Suprapubic skin (tissue), 4 donors: ENCODE measurements at regions not wholly inside any gene's neighbourhood (a gene's known extent, or its start where the extent isn't known, plus 50 kb on each side); places are given as distances from the start of the nearest gene placed in this dataset.

ENCODE experiments used
- DNase-seq, 2 donors: peaks; one replicate each; pipeline ENCODE4 v3.0.0-alpha.2; 2019; ENCODE audit warnings: low spot score in 2 of 2
- H3K27ac ChIP-seq: fragments of 200-600 bp; sonication (generic); one replicate; pipeline ENCODE4 v1.5.1; 2019
- H3K27me3 ChIP-seq: fragments of 200-600 bp; sonication (generic); one replicate; pipeline ENCODE4 v1.5.1; 2019
- H3K36me3 ChIP-seq: fragments of 200-600 bp; sonication (generic); one replicate; pipeline ENCODE4 v1.5.1; 2019
- H3K4me1 ChIP-seq: fragments of 200-600 bp; sonication (generic); one replicate; pipeline ENCODE4 v1.5.1; 2019
- H3K4me3 ChIP-seq: fragments of 200-600 bp; sonication (generic); one replicate; pipeline ENCODE4 v1.5.1; 2019; ENCODE audit warnings: mild to moderate bottlenecking
- H3K9me3 ChIP-seq: fragments of 200-600 bp; sonication (generic); one replicate; pipeline ENCODE4 v1.5.1; 2019
- CTCF ChIP-seq, 2 donors: fragments of 200-600 bp in 1 of 2; fragments of 450-650 bp in 1 of 2; sonication (generic) in 1 of 2; IDR thresholded peaks; one replicate each; pipeline ENCODE4 v1.5.1; 2016 to 2019; ENCODE audit warnings: antibody characterized with exemption in 2 of 2, mild to moderate bottlenecking in 1 of 2, moderate library complexity in 1 of 2
- EP300 ChIP-seq: sonication (generic); formaldehyde crosslinking; IDR thresholded peaks from one replicate; pipeline ENCODE4 v1.6.1; 2017; ENCODE audit warnings: antibody characterized with exemption
- POLR2A ChIP-seq, 2 donors: fragments of 450-650 bp; IDR thresholded peaks; one replicate each; pipeline ENCODE4 v1.6.1; 2017; ENCODE audit warnings: antibody characterized with exemption in 2 of 2, mild to moderate bottlenecking in 2 of 2, moderate library complexity in 2 of 2
- POLR2AphosphoS5 ChIP-seq, 3 donors: sonication (generic); formaldehyde crosslinking; IDR thresholded peaks; one replicate each; pipeline ENCODE4 v1.6.1; 2017; ENCODE audit warnings: antibody characterized with exemption in 3 of 3
- WGBS: methylation state at CpG from one replicate; pipeline ENCODE4 v1.1.5; 2018; 5-methylcytosine and 5-hydroxymethylcytosine counted together

DNA sequence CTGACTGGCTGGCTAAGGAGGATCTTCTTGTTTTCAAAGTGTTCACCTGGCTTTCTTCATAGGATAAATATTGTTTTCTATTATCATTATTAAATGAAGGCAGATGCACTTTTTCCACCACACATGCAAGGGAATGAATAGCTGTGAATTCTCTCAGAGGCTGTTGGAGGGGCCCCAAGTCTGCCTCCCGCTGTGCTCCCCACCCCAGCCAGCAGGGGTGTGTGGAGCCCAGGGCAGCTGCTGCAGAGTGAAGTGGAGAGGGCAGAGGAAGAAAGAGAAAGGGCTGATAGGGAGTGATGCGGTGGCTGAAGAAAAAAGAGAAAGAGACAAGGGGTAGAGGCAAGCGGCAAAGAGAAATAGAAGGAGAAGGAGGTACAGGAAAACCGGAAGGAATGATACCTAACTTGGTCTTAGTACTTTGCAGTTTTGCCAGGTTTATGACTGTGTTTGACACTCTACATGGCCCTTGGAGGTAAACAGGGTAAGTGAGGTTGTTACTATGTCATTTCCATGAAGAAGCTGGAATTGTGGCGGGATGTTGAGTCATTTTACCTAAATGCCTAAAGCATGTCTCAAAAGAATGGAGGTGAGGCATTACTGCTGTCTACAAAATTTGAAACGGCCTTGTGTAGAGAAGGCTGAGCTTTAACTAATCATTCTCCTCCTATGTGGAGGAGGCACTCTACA lies 145.7 kb upstream of the B3GAT1 start:
- H3K27ac ChIP-seq, result no peak overlapping the region
- H3K9me3 ChIP-seq, result no peaks in the 10 kb centered on the region
- no peak for TF ChIP-seq POLR2A (IDR thresholded peaks at IDR 0.05)
- TF ChIP-seq EP300, result no peak
- TF ChIP-seq CTCF (IDR thresholded peaks at IDR 0.05), result no peak
- TF ChIP-seq POLR2AphosphoS5 (IDR thresholded peaks at IDR 0.05), result no peak
- H3K4me1 ChIP-seq, result no peaks in the 10 kb centered on the region
- DNase-seq, result no peak
- no peak overlapping the region for H3K4me3 ChIP-seq
- no peaks in the 10 kb centered on the region for H3K27me3 ChIP-seq
- no peaks in the 10 kb centered on the region for H3K36me3 ChIP-seq
- 74% methylated on average over 6 of the region's 6 CpGs for WGBS

DNA sequence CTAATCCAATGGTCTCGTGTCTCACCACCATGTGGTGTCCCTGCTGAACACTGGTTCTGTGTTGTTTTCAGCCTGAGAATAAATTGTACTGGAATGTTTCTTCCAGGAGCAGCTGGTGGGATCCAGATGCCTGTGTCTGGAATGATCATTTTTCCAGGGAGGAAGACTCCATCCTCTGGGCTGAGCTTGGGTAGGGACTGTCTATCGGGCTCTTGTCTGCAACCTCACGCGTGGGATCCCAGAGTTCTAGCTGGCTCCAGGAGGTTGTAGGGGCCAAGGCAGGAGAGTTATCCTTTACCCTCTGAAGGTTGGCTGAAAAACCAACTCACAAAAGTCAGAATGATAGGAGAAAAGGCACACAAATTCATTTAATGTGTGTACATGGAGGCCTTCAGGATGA lies 144.1 kb upstream of the B3GAT1 start:
- no peak overlapping the region for H3K27ac ChIP-seq
- no peaks in the 10 kb centered on the region for H3K4me1 ChIP-seq
- no peak for DNase-seq
- TF ChIP-seq EP300, result no peak
- TF ChIP-seq POLR2A (IDR thresholded peaks at IDR 0.05), result no peak
- no peaks in the 10 kb centered on the region for H3K9me3 ChIP-seq
- 84% methylated on average over 4 of the region's 4 CpGs for WGBS
- H3K4me3 ChIP-seq, result no peak overlapping the region
- no peaks in the 10 kb centered on the region for H3K27me3 ChIP-seq
- H3K36me3 ChIP-seq, result no peaks in the 10 kb centered on the region

DNA sequence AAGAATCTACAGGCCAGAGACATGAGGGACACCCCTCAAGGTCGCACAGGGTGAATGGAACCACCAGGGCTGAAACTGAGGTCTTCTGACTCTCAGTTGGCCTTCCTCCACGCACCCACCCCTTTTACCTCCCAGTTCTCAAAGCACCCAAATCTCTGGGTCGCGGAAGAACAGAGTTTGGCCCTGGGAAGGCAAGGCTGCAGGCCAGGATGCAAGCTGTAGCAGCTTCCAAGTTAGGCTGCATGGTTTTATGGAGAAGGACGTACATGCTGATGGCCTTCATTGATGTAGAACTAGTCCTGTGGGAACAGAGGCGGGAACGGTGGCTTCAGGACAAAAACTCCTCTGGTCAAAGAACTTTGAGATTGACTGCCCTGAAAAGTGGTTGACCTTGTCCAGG lies 143.5 kb upstream of the B3GAT1 start:
- no peaks in the 10 kb centered on the region for H3K4me1 ChIP-seq
- 85% methylated on average over 7 of the region's 7 CpGs for WGBS
- DNase-seq, result no peak
- no peak for TF ChIP-seq POLR2AphosphoS5 (IDR thresholded peaks at IDR 0.05)
- no peak for TF ChIP-seq POLR2A (IDR thresholded peaks at IDR 0.05)
- no peak for TF ChIP-seq CTCF (IDR thresholded peaks at IDR 0.05)
- TF ChIP-seq EP300, result no peak
- H3K9me3 ChIP-seq, result no peaks in the 10 kb centered on the region
- H3K4me3 ChIP-seq, result no peak overlapping the region
- H3K27me3 ChIP-seq, result no peaks in the 10 kb centered on the region
- H3K27ac ChIP-seq, result no peak overlapping the region
- no peaks in the 10 kb centered on the region for H3K36me3 ChIP-seq

GRCh38 chr11:134554861-134555260 lies 142.8 kb upstream of the B3GAT1 start:
- H3K36me3 ChIP-seq, result no peaks in the 10 kb centered on the region
- H3K4me1 ChIP-seq, result no peaks in the 10 kb centered on the region
- WGBS, result 79% methylated on average over 3 of the region's 3 CpGs
- no peak for TF ChIP-seq POLR2AphosphoS5 (IDR thresholded peaks at IDR 0.05)
- no peak for TF ChIP-seq POLR2A (IDR thresholded peaks at IDR 0.05)
- no peak for TF ChIP-seq CTCF (IDR thresholded peaks at IDR 0.05)
- TF ChIP-seq EP300, result no peak
- no peak for DNase-seq
- no peak overlapping the region for H3K27ac ChIP-seq
- H3K27me3 ChIP-seq, result no peaks in the 10 kb centered on the region
- no peaks in the 10 kb centered on the region for H3K9me3 ChIP-seq
- no peak overlapping the region for H3K4me3 ChIP-seq

GRCh38 chr11:134554106-134554505 lies 142.1 kb upstream of the B3GAT1 start:
- Histone ChIP-seq H3K9me3 (no peaks in the 10 kb centered on the region), H3K27ac (no peak overlapping the region), H3K36me3 (no peaks in the 10 kb centered on the region), H3K27me3 (no peaks in the 10 kb centered on the region), H3K4me3 (no peak overlapping the region), H3K4me1 (no peaks in the 10 kb centered on the region)
- WGBS, result 78% methylated on average over 6 of the region's 6 CpGs
- TF ChIP-seq CTCF (IDR thresholded peaks at IDR 0.05) (no peak), EP300 (no peak), POLR2A (IDR thresholded peaks at IDR 0.05) (no peak), POLR2AphosphoS5 (IDR thresholded peaks at IDR 0.05) (no peak)
- no peak for DNase-seq

GRCh38 chr11:134552749-134553148 lies 140.7 kb upstream of the B3GAT1 start:
- Histone ChIP-seq H3K4me3 (no peak overlapping the region), H3K36me3 (no peaks in the 10 kb centered on the region), H3K27me3 (no peaks in the 10 kb centered on the region), H3K9me3 (no peaks in the 10 kb centered on the region), H3K4me1 (no peaks in the 10 kb centered on the region), H3K27ac (no peak overlapping the region)
- TF ChIP-seq CTCF (IDR thresholded peaks at IDR 0.05) (no peak), EP300 (no peak), POLR2AphosphoS5 (IDR thresholded peaks at IDR 0.05) (no peak), POLR2A (IDR thresholded peaks at IDR 0.05) (no peak)
- WGBS, result 51% methylated on average over 1 of the region's 1 CpG
- no peak for DNase-seq
